ENCODE measurements at regions not wholly inside any gene's neighbourhood (a gene's known extent, or its start where the extent isn't known, plus 50 kb on each side); places are given as distances from the start of the nearest gene placed in this dataset.

GRCh38 chr2:129709001-129709955 is 270.2 kb upstream of the RAB6C start:
- no peak for TF ChIP-seq CTCF (IDR thresholded peaks at IDR 0.05)
- H3K36me3 ChIP-seq, result no peaks in the 10 kb centered on the region
- no peak overlapping the region for H3K27ac ChIP-seq
- DNase-seq (no peak), ATAC-seq (no peak)
- H3K4me1 ChIP-seq, result no peaks in the 10 kb centered on the region
- no peaks in the 10 kb centered on the region for H3K9me3 ChIP-seq
- intact Hi-C loops (cut with DNase I), result no loop called here
- H3K27me3 ChIP-seq, result no peaks in the 10 kb centered on the region
- no peak overlapping the region for H3K4me3 ChIP-seq

- DNase-seq (no peak), ATAC-seq (no peak)
- intact Hi-C loops (cut with DNase I), result no loop called here
- Histone ChIP-seq H3K27ac (no peak overlapping the region), H3K9me3 (no peaks in the 10 kb centered on the region), H3K36me3 (no peaks in the 10 kb centered on the region), H3K4me1 (no peaks in the 10 kb centered on the region), H3K4me3 (no peak overlapping the region), H3K27me3 (no peaks in the 10 kb centered on the region)
- TF ChIP-seq CTCF (IDR thresholded peaks at IDR 0.05), result no peak
Measured at GRCh38 chr2:129709956-129710598, 269.4 kb upstream of the RAB6C start.

GRCh38 chr2:129710670-129711495 is 268.6 kb upstream of the RAB6C start:
- ATAC-seq (no peak), DNase-seq (no peak)
- no peak for TF ChIP-seq CTCF (IDR thresholded peaks at IDR 0.05)
- Histone ChIP-seq H3K9me3 (no peaks in the 10 kb centered on the region), H3K27me3 (no peaks in the 10 kb centered on the region), H3K4me1 (no peaks in the 10 kb centered on the region), H3K4me3 (no peak overlapping the region), H3K27ac (no peak overlapping the region), H3K36me3 (no peaks in the 10 kb centered on the region)
- intact Hi-C loops (cut with DNase I), result no loop called here

GRCh38 chr2:129711816-129712675 is 267.4 kb upstream of the RAB6C start:
- Histone ChIP-seq H3K9me3 (no peaks in the 10 kb centered on the region), H3K4me1 (no peaks in the 10 kb centered on the region), H3K27me3 (peaks cover 0 to 5% of the 10 kb centered on the region in 2 donors), H3K36me3 (no peaks in the 10 kb centered on the region), H3K4me3 (no peak overlapping the region), H3K27ac (no peak overlapping the region)
- ATAC-seq (no peak), DNase-seq (no peak)
- no peak for TF ChIP-seq CTCF (IDR thresholded peaks at IDR 0.05)
- intact Hi-C loops (cut with DNase I), result no loop called here
